Sigmoid colon (tissue), 6 donors: ENCODE measurements at regions not wholly inside any gene's neighbourhood (a gene's known extent, or its start where the extent isn't known, plus 50 kb on each side); places are given as distances from the start of the nearest gene placed in this dataset.

Source experiments
- DNase-seq: peaks from one replicate; pipeline ENCODE4 v3.0.0-alpha.2; 2019
- H3K27ac ChIP-seq, 4 donors: fragments of 200-600 bp; sonication (generic); one replicate each; pipeline ENCODE4 v1.5.1; 2016 to 2019; ENCODE audit warnings: mild to moderate bottlenecking in 1 of 4
- H3K27me3 ChIP-seq, 3 donors: fragments of 200-600 bp; sonication (generic); one replicate each; pipeline ENCODE4 v1.5.1; 2019; ENCODE audit warnings: mild to moderate bottlenecking in 1 of 3
- H3K36me3 ChIP-seq, 4 donors: fragments of 200-600 bp; sonication (generic); one replicate each; pipeline ENCODE4 v1.5.1; 2016 to 2019
- H3K4me1 ChIP-seq, 4 donors: fragments of 200-600 bp; sonication (generic); one replicate each; pipeline ENCODE4 v1.5.1; 2017 to 2019
- H3K4me3 ChIP-seq, 4 donors: fragments of 200-600 bp; sonication (generic); one replicate each; pipeline ENCODE4 v1.5.1; 2017 to 2019; ENCODE audit warnings: mild to moderate bottlenecking in 2 of 4, moderate library complexity in 1 of 4
- H3K9me3 ChIP-seq, 4 donors: fragments of 200-600 bp in 3 of 4; sonication (generic) in 3 of 4; one replicate each; pipeline versions ENCODE4 v1.5.1 to v1.6.1; 2013 to 2019
- CTCF ChIP-seq, 4 experiments: fragments of 450-650 bp in 3 of 4; fragments of 200-600 bp in 1 of 4; IDR thresholded peaks; one replicate each; pipeline ENCODE4 v1.5.1; 2016 to 2019; ENCODE audit warnings: antibody characterized with exemption in 4 of 4, mild to moderate bottlenecking in 3 of 4, moderate library complexity in 2 of 4
- EP300 ChIP-seq, 4 donors: sonication (generic); formaldehyde crosslinking; IDR thresholded peaks; one replicate each; pipeline ENCODE4 v1.6.1; 2017; ENCODE audit warnings: antibody characterized with exemption in 4 of 4
- POLR2A ChIP-seq, 2 donors: fragments of 450-650 bp; IDR thresholded peaks; one replicate each; pipeline ENCODE4 v1.6.1; 2016; ENCODE audit warnings: antibody characterized with exemption in 2 of 2, mild to moderate bottlenecking in 2 of 2, moderate library complexity in 2 of 2
- POLR2AphosphoS5 ChIP-seq, 4 donors: sonication (generic); formaldehyde crosslinking; IDR thresholded peaks; one replicate each; pipeline ENCODE4 v1.6.1; 2017; ENCODE audit warnings: antibody characterized with exemption in 4 of 4
- WGBS, 2 donors: extraction: QIAGEN DNeasy Blood & Tissue Kit; methylation state at CpG; one replicate each; pipeline ENCODE4 v1.1.7; 2013; 5-methylcytosine and 5-hydroxymethylcytosine counted together
- intact Hi-C: fragments of 100-400 bp; cut with DNase I; formaldehyde crosslinking; loops from one replicate; pipeline ENCODE4 v1.15.1; 2023
- donor health status: healthy with polysubstance abuse.
- donor health status: healthy.

- no peaks in the 10 kb centered on the region for H3K4me1 ChIP-seq
- DNase-seq, result no peak
- intact Hi-C loops, result no loop called here
- H3K27me3 ChIP-seq, result no peaks in the 10 kb centered on the region
- no peak overlapping the region for H3K27ac ChIP-seq
- 79 to 85% methylated on average over 1 of the region's 1 CpG for WGBS, 2 donors
- no peaks in the 10 kb centered on the region for H3K36me3 ChIP-seq
- no peak overlapping the region for H3K4me3 ChIP-seq
- TF ChIP-seq POLR2AphosphoS5 (IDR thresholded peaks at IDR 0.05), result no peak
- no peak for TF ChIP-seq CTCF (IDR thresholded peaks at IDR 0.05)
- no peak for TF ChIP-seq EP300 (IDR thresholded peaks at IDR 0.05)
- no peak for TF ChIP-seq POLR2A (IDR thresholded peaks at IDR 0.05)
- H3K9me3 ChIP-seq, result no peaks in the 10 kb centered on the region
These were observed 137.7 kb downstream of the C4orf33 start for GRCh38 chr4:129233691-129234090.

- no peaks in the 10 kb centered on the region for H3K36me3 ChIP-seq
- no peak overlapping the region for H3K27ac ChIP-seq
- no peaks in the 10 kb centered on the region for H3K27me3 ChIP-seq
- intact Hi-C loops, result no loop called here
- H3K4me1 ChIP-seq, result no peaks in the 10 kb centered on the region
- H3K9me3 ChIP-seq, result no peaks in the 10 kb centered on the region
- no peak overlapping the region for H3K4me3 ChIP-seq
- no peak for DNase-seq
- WGBS, 2 donors, result 93 to 95% methylated on average over 3 of the region's 3 CpGs
- no peak for TF ChIP-seq POLR2A (IDR thresholded peaks at IDR 0.05)
- TF ChIP-seq POLR2AphosphoS5 (IDR thresholded peaks at IDR 0.05), result no peak
- no peak for TF ChIP-seq CTCF (IDR thresholded peaks at IDR 0.05)
- TF ChIP-seq EP300 (IDR thresholded peaks at IDR 0.05), result no peak
These were observed 140.4 kb downstream of the C4orf33 start for GRCh38 chr4:129236351-129236750.

- H3K27me3 ChIP-seq, result no peaks in the 10 kb centered on the region
- 10 to 45% methylated on average over 3 of the region's 3 CpGs for WGBS, 2 donors
- H3K4me3 ChIP-seq, result no peak overlapping the region
- intact Hi-C loops, result no loop called here
- TF ChIP-seq POLR2A (IDR thresholded peaks at IDR 0.05), result no peak
- TF ChIP-seq CTCF (IDR thresholded peaks at IDR 0.05), result no peak
- TF ChIP-seq POLR2AphosphoS5 (IDR thresholded peaks at IDR 0.05), result no peak
- no peak for TF ChIP-seq EP300 (IDR thresholded peaks at IDR 0.05)
- no peaks in the 10 kb centered on the region for H3K36me3 ChIP-seq
- no peak overlapping the region for H3K27ac ChIP-seq
- H3K9me3 ChIP-seq, result no peaks in the 10 kb centered on the region
- DNase-seq, result no peak
- no peaks in the 10 kb centered on the region for H3K4me1 ChIP-seq
These were observed 143.1 kb downstream of the C4orf33 start for GRCh38 chr4:129239088-129239487.

- TF ChIP-seq POLR2A (IDR thresholded peaks at IDR 0.05) (no peak), CTCF (IDR thresholded peaks at IDR 0.05) (no peak), EP300 (IDR thresholded peaks at IDR 0.05) (no peak), POLR2AphosphoS5 (IDR thresholded peaks at IDR 0.05) (no peak)
- 17 to 31% methylated on average over 1 of the region's 1 CpG for whole genome bisulfite sequencing, 2 donors
- Histone ChIP-seq H3K36me3 (no peaks in the 10 kb centered on the region), H3K27me3 (no peaks in the 10 kb centered on the region), H3K4me1 (no peaks in the 10 kb centered on the region), H3K4me3 (no peak overlapping the region), H3K27ac (no peak overlapping the region), H3K9me3 (no peaks in the 10 kb centered on the region)
- intact Hi-C loops, result no loop called here
- DNase-seq, result no peak
These were observed 144.9 kb downstream of the C4orf33 start for GRCh38 chr4:129240816-129241215.

- TF ChIP-seq POLR2AphosphoS5 (IDR thresholded peaks at IDR 0.05), result no peak
- no peak for TF ChIP-seq CTCF (IDR thresholded peaks at IDR 0.05)
- no peak for TF ChIP-seq EP300 (IDR thresholded peaks at IDR 0.05)
- no peak for TF ChIP-seq POLR2A (IDR thresholded peaks at IDR 0.05)
- Histone ChIP-seq H3K27ac (no peak overlapping the region), H3K9me3 (no peaks in the 10 kb centered on the region), H3K4me1 (no peaks in the 10 kb centered on the region), H3K4me3 (no peak overlapping the region), H3K27me3 (no peaks in the 10 kb centered on the region), H3K36me3 (no peaks in the 10 kb centered on the region)
- intact Hi-C loops, result no loop called here
- 91 to 92% methylated on average over 4 of the region's 4 CpGs for WGBS, 2 donors
- no peak for DNase-seq
These were observed 150.2 kb downstream of the C4orf33 start for GRCh38 chr4:129246145-129246544.
